ENCODE measurements at regions not wholly inside any gene's neighbourhood (a gene's known extent, or its start where the extent isn't known, plus 50 kb on each side); places are given as distances from the start of the nearest gene placed in this dataset.
A peak's percentile ranks its signal among the peaks of the same experiment; 100 is the strongest.

- Histone ChIP-seq H3K4me3 (ENCODE audit: low read depth, low read length) (no peak overlapping the region), H3K4me1 (ENCODE audit: control insufficient read depth, insufficient read depth, low read length) (no peaks in the 10 kb centered on the region), H3K9me3 (ENCODE audit: control insufficient read depth, insufficient read depth, low read depth, low read length) (no peaks in the 10 kb centered on the region), H3K27ac (ENCODE audit: extremely low read depth, low read depth, low read length) (no peak overlapping the region), H3K36me3 (ENCODE audit: control insufficient read depth in 2 of 2, insufficient read depth in 1 of 2, low read length in 2 of 2) (no peaks in the 10 kb centered on the region)
- CTCF ChIA-PET, result no interaction called here
- POLR2A ChIA-PET, result no interaction called here
- TF ChIP-seq KLF1 (tag by site-specific recombination; IDR thresholded peaks at IDR 0.05), result peak; percentile 93
- TF ChIP-seq TRIM28 (IDR thresholded peaks at IDR 0.05; ENCODE audit: borderline replicate concordance, low read length), result no peak
- TF ChIP-seq ZSCAN30 (tag by site-specific recombination; IDR thresholded peaks at IDR 0.05), result no peak
- TF ChIP-seq ZNF169 (tag by site-specific recombination; IDR thresholded peaks at IDR 0.05), result no peak
Measured at GRCh38 chr14:96617635-96618034, 115.5 kb downstream of the PAPOLA start.

- Histone ChIP-seq H3K27ac (ENCODE audit: extremely low read depth, low read depth, low read length) (no peak overlapping the region), H3K4me3 (ENCODE audit: low read depth, low read length) (no peak overlapping the region), H3K9me3 (ENCODE audit: control insufficient read depth, insufficient read depth, low read depth, low read length) (no peaks in the 10 kb centered on the region), H3K36me3 (ENCODE audit: control insufficient read depth in 2 of 2, insufficient read depth in 1 of 2, low read length in 2 of 2) (no peaks in the 10 kb centered on the region), H3K4me1 (ENCODE audit: control insufficient read depth, insufficient read depth, low read length) (no peaks in the 10 kb centered on the region)
- POLR2A ChIA-PET, result no interaction called here
- TF ChIP-seq ZBTB49 (tag by site-specific recombination; IDR thresholded peaks at IDR 0.05; ENCODE audit: low read depth) (no peak), ZSCAN5A (tag by site-specific recombination; IDR thresholded peaks at IDR 0.05) (no peak), ZNF639 (tag by site-specific recombination; IDR thresholded peaks at IDR 0.05) (no peak), ZNF785 (tag by site-specific recombination; IDR thresholded peaks at IDR 0.05) (no peak), PRDM4 (tag by site-specific recombination; IDR thresholded peaks at IDR 0.05) (no peak), ZNF2 (tag by site-specific recombination; IDR thresholded peaks at IDR 0.05) (no peak), SETDB1 (IDR thresholded peaks at IDR 0.05; ENCODE audit: insufficient read length, low read length) (no peak), ZBTB48 (tag by site-specific recombination; IDR thresholded peaks at IDR 0.05) (no peak), ZBTB7A (tag by site-specific recombination; IDR thresholded peaks at IDR 0.05; ENCODE audit: low read depth) (no peak), ZBTB6 (tag by site-specific recombination; IDR thresholded peaks at IDR 0.05) (no peak), ZNF48 (tag by site-specific recombination; IDR thresholded peaks at IDR 0.05) (no peak), KLF16 (tag by site-specific recombination; IDR thresholded peaks at IDR 0.05) (no peak), ZNF404 (tag by site-specific recombination; IDR thresholded peaks at IDR 0.05) (no peak)
- CTCF ChIA-PET, result no interaction called here
Measured at GRCh38 chr14:96622926-96623325, 120.7 kb downstream of the PAPOLA start.
